22Rv1 (cell line): ENCODE measurements at regions not wholly inside any gene's neighbourhood (a gene's known extent, or its start where the extent isn't known, plus 50 kb on each side); places are given as distances from the start of the nearest gene placed in this dataset.
"Not testable (repeated sequence)": the region's sequence is repeated elsewhere in the genome, so short reads cannot be mapped to it uniquely, and the experiment has no call there.

ENCODE experiments used
- H3K27ac ChIP-seq: fragments of 450-650 bp; 2 replicates; pipeline ENCODE4 v1.5.1; 2017
- CTCF ChIP-seq: fragments of 450-650 bp; IDR thresholded peaks from 2 replicates; pipeline ENCODE4 v1.5.1; 2017; ENCODE audit warnings: mild to moderate bottlenecking
- ZFX ChIP-seq: fragments of 450-650 bp; IDR thresholded peaks from 2 replicates; pipeline ENCODE4 v1.6.1; 2017; ENCODE audit warnings: antibody characterized with exemption, borderline replicate concordance

DNA sequence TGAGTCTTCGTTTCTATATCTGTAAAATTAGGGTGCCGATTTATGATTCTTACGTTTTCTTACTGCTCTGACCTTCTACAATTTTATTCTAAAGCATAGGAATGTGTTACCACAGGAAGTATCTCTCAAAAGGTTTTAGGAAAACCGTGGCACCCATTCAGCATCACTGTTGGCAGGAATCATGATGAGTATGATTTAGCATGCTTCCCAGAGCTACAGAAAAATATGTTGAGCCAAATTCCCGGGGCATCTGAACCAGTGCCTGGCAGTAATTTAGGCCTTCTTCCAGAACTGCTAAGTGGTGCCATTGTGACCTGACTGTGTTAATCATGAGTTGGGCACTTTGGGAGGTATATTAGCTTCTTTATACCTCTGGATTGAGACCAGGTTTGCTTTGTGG lies 605.0 kb upstream of the RAG2 start:
- TF ChIP-seq ZFX: no peak
- no peak for TF ChIP-seq CTCF
- H3K27ac ChIP-seq: no peak overlapping the region

GRCh38 chr11:37199082-37199481 lies 601.0 kb upstream of the RAG2 start:
- H3K27ac ChIP-seq: no peak overlapping the region
- TF ChIP-seq CTCF (no peak), ZFX (no peak)

DNA sequence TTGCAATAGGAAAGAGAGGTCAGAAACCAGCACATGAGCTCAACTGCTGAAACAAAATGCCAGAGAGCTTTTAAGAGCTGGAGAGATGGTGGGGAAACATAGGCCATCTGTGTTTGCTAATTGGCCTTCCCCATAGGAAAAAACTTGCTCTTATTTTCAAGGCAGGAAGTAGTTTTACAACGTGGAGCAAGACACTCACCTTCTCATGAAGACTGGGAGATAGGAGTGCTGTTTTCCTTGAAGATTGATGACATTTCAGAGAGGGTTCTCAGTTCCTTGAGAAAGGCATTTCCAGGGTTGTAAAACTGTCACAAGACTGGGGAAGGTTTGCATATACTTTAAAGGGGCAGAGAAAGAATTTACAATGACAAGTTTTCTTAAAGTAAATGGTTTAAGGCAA lies 586.3 kb upstream of the RAG2 start:
- no peak overlapping the region for H3K27ac ChIP-seq
- no peak for TF ChIP-seq CTCF
- no peak for TF ChIP-seq ZFX

DNA sequence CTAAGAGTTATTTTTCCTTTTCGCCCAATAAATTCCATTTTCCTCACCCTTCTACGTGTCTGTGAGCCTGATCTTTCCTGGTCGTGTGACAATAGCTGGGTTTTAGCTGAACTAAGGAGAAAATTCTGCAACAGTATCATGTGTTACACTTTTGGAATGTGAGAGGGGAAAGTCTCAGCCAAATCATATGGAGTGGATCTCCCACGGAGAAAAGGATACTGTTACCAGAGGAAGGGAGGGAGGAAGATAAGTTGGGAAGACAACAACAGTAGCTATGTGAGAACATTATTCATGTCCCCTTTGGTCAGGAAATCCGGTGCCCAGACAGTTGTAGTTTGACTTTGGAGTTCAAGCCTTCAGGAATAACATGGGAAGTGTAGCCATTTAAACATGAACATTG lies 584.0 kb upstream of the RAG2 start:
- H3K27ac ChIP-seq: no peak overlapping the region
- no peak for TF ChIP-seq ZFX
- TF ChIP-seq CTCF: no peak

GRCh38 chr11:37177721-37178120 lies 579.7 kb upstream of the RAG2 start:
- TF ChIP-seq CTCF: no peak
- no peak for TF ChIP-seq ZFX

DNA sequence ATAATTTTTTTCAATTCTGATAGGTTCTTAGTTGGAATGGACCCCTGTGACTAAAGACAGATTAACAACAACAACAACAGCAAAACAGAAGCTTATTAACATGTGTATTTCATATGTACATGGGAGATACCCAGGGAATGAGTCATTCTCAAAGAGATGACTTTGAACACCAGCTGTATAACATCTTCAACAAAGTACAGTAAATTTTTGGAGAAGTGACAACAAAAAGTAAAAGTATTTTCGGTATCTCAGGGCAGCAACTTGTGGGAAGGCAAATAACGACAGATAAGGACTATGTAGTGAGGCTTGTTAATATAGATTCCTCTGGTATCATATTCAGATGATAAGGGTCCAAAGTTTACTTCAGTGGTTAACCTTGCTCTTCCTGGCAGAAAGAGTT lies 573.4 kb upstream of the RAG2 start:
- H3K27ac ChIP-seq: no peak overlapping the region
- no peak for TF ChIP-seq ZFX
- no peak for TF ChIP-seq CTCF

More at GRCh38 chr11:37177721-37178120, 579.7 kb upstream of the RAG2 start:
- no peak overlapping the region for H3K27ac ChIP-seq

- H3K27ac ChIP-seq: no peak overlapping the region
- TF ChIP-seq ZFX: no peak
- TF ChIP-seq CTCF: no peak
Measured at GRCh38 chr11:37170311-37170710, 572.3 kb upstream of the RAG2 start.

GRCh38 chr11:37145434-37145833 lies 547.4 kb upstream of the RAG2 start:
- H3K27ac ChIP-seq: not testable (repeated sequence)
